Skin epidermis (tissue), 12 donors: ENCODE measurements at regions not wholly inside any gene's neighbourhood (a gene's known extent, or its start where the extent isn't known, plus 50 kb on each side); places are given as distances from the start of the nearest gene placed in this dataset.

Source experiments
- H3K27ac ChIP-seq, 21 experiments: fragments of 200-600 bp; sonication (generic) in 11 of 21; one replicate each; pipeline ENCODE4 v1.5.0; 2020; ENCODE audit warnings: mild to moderate bottlenecking in 3 of 21, inconsistent platforms in 2 of 21, moderate library complexity in 2 of 21
- H3K4me3 ChIP-seq, 7 experiments: fragments of 200-600 bp; sonication (generic) in 2 of 7; one replicate each; pipeline ENCODE4 v1.5.0; 2020; ENCODE audit warnings: inconsistent platforms in 2 of 7, mild to moderate bottlenecking in 2 of 7, moderate library complexity in 1 of 7

DNA sequence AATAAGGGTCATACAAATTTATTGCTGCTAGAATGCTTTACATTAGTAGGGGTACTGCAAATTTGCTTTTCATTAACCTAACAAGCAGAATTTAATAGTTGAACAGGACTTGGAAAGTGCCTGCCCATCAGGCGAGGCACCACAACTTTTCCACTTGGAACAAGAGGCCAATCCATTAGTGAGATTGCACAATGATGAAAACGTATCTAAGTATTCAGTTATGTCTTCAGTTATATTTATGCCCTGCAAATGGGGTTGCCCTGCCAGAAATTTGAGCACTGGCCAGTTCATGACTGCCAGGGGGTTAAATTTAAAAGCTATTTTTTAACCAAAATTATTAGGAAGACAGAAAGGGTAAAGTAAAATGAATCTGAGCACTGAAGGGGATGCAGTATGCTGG, 111.1 kb upstream of the PALS2 start:
- H3K4me3 ChIP-seq = no peak overlapping the region
- no peak overlapping the region for H3K27ac ChIP-seq

DNA sequence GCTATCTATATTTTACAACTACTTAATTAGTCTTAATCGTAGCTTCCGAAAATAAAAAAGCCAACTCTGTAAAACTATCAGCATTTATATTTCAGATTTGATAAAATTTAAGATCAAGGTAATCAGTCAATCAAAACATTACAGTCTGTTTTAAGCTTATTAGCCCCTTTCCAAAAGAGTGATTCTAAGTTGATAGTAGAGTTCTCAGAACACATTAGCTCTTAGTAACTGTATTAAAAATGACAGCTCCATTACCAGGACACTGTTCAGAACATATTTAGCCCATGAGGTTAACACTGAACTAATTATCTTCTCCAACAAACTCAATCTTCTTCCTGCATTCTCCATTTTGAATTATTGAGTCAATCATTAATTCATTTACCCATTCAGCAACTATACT, 110.3 kb upstream of the PALS2 start:
- no peak overlapping the region for H3K4me3 ChIP-seq
- H3K27ac ChIP-seq = no peak overlapping the region

DNA sequence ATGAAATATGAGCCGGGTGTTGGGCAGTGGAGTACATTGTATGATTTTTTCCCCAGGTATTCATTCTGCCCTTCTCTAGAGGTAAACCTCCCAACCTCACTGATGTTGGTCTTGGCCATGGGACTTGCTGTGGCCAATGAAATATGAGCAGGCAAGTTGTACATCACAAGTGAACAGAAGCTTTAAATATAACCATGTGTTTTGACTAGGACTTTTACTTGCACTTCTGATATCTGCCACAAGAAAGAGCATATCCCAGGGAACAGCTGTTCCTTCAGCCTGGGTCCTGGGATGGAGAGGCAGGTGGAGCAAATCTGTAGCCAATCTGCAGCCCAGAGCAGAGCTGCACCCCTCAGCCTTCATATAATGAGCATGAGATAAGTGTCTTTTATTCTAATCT, 109.8 kb upstream of the PALS2 start:
- Histone ChIP-seq H3K27ac (no peak overlapping the region), H3K4me3 (no peak overlapping the region)

DNA sequence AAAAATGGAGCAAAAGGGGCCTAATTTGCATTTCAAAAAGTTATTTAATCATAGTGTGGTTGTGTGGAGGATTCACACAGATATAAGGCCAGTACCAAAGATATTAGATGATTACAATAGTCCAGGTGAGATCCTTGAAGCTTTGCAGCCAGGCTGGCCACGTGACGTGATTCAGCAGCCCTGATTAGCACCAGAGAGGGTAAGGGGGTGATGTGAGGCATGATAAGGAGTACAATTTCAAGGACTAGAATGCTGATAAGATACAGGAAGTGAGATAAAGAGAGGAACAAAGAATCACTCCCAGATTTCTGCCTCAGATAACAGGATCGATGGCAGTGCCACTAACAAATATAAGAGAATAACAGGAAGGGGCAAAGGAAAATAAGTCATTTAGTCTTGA, 108.4 kb upstream of the PALS2 start:
- Histone ChIP-seq H3K4me3 (no peak overlapping the region), H3K27ac (no peak overlapping the region)

DNA sequence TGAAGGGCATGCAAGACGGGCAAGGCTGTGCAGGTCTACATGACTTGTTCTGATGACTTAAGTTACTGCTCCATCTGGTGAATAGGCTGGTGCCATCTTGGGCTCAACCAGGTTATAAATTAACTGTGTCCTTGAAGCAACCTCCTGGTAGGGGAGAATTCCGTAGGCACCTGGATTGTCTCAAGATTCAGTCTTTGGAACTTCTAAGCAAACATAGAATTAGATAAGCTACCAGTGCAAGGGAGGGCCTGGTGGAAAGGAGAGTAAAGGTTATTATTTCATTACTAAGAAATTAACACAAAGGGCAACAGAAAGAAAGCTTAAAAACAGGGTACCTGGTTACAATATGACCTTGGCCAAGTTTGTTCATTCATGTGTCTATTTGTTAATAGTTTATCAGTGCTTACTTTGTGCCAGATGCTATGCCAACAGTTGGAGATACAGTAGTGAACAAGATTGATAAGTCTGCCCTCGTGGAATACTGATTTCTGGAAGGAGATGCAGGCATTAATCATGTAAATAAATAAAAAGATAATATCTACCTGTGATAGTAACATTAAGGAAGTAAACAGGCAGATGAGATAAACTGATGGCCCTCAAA, 107.0 kb upstream of the PALS2 start:
- Histone ChIP-seq H3K27ac (no peak overlapping the region), H3K4me3 (no peak overlapping the region)

DNA sequence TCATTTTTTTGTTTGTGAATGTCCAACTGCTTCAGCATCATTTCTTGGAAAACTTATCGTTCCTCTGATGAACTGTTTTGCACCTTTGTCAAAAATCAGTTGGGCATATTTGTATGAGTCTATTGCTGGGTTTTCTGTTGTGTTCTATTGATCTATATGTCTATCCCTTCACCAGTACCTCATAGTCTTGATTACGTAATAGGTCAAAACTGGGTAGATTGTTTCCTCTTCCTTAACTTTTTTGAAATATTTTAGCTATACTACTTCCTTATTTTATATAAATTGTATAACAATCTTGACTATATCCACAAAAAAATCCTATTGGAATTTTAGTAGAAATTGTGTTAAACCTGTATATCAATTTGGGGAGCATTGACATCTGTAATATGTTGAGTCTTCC, 104.1 kb upstream of the PALS2 start:
- no peak overlapping the region for H3K4me3 ChIP-seq
- no peak overlapping the region for H3K27ac ChIP-seq

DNA sequence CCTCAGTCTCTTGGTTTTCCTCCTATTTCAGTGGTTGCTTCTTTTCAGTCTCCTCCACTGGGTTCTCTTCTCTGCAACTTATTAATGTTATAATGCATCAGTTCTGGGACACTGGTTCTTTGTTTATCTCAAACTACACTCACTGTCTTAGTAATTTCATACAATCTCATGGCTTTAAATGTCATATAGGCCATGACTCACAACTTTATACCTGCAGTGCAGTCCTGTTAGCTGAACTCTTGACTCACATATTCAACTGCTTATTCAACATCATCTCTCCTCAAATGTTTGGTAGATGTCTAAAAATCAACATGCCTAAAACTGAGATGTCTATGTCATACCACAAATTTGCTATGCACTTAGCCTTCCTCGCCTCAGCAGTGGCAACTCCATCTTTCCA, 101.2 kb upstream of the PALS2 start:
- Histone ChIP-seq H3K4me3 (no peak overlapping the region), H3K27ac (no peak overlapping the region)

DNA sequence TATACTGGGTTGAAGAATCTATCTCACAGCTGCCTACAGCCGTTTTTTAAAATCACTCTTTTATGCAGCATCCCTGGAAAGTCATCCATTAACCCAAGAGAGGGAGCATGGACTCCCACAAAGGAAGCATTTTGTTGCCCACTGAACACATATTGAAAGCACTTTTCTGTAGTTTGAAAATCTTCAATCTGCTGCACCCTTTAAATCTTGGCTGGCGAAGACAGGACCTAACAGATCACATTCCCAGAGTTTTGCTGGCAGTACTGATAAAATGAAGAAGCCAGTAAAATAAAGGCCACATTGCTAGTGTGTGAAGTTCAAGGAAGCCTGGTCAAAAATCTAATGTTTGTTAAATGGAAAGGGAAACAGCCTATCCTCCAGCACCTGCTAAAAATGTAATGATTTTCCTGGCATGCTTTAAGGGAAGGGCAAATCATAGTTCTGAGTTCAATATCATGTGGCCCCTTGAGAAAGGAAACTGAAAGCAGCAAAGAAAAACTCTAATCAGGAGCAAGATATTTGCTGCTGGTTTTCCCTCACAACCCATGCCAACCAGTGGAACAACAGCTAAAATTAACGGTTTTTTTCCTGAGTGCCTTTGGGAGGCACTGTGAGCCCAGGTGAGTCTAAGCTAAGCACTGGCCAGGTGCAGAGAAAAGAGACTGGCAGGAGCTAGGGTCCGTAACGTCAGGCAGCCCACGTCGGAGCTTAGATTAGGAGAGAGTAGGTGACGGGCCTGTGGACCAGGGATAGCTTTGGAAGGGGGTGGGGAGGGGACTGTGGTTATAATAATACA, 97.9 kb upstream of the PALS2 start:
- Histone ChIP-seq H3K27ac (peak overlapping the region in 3 of 21 experiments; percentile 8 to 58 (median 18)), H3K4me3 (no peak overlapping the region)

DNA sequence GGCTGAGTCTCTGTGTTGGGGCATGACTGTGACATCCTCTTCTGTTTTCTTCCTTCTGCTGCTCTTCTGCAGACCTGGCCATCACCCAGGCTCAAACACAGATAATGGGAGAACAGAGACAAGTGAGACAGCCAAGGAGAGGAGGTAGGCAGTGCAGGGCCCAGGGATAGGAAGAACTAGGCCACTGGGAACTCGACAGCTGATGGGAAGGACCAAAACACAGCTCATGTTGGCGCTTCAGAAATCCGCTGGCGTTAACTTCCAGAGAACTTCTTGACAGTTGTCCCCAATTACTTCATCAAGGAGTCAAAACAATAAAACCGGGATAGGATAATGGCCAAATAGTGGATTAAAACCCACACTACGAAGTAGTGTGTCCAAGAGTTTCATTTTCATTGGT, 97.0 kb upstream of the PALS2 start:
- peak overlapping the region in 3 of 21 experiments; percentile 8 to 58 (median 18) for H3K27ac ChIP-seq

DNA sequence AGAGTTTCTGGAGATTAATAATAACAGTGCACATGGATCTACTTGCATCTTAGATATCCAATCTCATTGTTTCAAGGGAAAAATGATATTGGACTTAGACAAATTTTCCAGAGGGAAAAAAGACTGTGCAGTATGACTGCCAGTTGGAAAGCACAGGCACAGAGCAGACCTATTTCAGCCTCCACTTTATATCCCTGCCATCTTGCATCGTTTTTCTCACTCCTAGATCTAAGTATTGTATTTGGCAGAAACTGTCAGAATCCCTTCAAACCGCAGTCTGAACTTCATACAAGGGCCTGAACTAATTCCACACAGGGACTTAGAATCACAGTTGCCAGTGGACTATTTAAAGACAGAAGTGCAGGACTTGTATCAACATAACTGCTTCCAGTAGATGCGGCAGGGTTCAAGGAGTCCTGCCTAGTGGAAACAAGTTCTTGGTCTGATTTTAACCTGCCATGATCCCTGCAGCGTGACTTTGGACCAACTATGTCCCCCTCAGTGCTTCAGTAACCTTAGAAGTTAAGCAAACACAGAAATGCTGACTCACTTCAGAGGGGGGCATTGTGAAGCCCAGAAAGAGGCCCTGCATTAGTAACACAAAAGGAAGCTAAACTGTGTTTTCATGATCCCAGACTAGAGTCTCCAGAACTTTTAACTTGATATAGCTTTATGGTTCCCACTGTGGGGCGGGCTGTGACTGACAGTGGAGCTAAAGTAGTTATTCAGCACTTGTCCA, 95.7 kb upstream of the PALS2 start:
- Histone ChIP-seq H3K4me3 (no peak overlapping the region), H3K27ac (peak overlapping the region in 5 of 21 experiments; percentile 8 to 58 (median 27))

More for the DNA sequence above, 97.0 kb upstream of the PALS2 start:
- H3K4me3 ChIP-seq = no peak overlapping the region

DNA sequence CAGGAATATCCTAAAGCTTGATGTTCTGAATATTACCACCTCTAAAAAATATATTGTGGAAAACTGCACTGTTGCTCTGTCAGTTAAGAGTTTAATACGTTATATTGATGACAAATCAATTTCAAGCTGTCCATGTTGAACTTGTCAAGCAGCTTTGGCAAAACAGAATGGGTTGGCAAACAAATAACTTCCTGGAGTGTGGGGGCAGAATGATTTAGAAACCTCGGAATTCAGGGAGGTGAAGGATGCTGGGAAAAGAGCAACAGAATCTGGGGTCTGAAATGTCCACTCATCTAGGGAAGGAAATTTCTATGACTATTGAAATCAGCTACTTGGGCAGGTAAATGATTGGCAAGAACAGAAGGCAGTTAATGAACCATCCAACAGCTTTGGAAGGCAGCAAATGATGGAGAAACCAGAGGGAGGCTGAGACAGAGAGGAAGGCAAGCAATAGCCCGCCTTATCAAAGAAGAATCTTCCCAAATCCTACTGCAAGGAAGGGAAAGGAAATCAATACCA, 95.1 kb upstream of the PALS2 start:
- Histone ChIP-seq H3K4me3 (no peak overlapping the region), H3K27ac (peak overlapping the region in 3 of 21 experiments; percentile 16 to 56 (median 17))

DNA sequence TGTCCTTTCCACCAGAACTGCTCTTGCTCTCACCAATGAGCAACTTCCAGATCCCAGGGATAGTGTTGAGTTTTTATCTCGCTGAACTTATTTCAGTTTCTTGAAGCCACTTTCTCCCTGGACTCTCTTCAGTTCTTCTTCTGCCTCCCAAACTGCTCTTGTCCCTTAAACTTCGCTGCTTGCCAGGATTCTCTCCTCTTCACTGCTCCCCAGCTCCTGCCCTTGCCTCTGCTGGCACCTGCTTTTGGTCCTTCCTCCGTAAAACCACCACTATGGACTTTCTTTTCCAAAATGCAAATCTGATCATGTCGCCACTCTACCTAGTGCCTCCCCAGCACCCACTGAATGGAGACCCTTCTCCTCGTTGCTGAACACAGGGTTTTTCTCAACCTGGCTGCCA, 92.8 kb upstream of the PALS2 start:
- H3K4me3 ChIP-seq = no peak overlapping the region
- no peak overlapping the region for H3K27ac ChIP-seq

DNA sequence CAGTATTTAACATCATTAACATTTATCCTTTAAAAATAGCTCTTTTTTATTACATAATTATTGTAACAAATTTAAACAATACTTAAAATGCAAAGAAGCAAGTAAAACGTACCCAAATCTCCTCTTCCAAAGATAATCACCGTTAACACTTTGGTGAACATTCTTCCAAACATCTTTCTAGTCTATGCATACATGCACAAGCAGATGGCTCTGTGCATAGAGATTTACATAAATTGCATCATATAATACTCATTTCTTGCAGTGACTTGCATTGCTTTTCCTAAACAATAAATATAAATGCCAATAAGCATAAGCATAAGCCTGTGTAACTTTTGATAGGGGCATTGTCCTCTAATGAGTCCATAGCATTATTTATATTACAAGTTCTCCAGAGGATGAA, 89.4 kb upstream of the PALS2 start:
- no peak overlapping the region for H3K27ac ChIP-seq
- no peak overlapping the region for H3K4me3 ChIP-seq

DNA sequence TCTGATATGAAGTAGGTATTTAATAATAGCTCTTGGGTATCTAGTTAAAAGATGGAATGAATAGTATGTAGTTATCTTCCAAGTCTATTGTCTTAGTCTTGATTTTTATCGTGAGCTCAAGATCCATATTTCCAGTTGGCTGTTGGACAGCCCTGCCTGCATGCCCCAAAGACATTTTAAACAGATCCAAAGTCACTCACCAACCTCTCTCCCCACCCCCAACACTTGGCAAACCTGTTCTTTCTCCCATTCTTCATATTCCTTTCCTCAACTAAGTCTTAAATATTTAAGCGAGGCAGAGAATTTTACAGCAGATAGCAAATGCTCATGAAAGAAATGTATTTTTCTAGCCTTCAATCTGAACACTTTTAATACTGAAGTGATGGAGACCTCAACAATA, 80.7 kb upstream of the PALS2 start:
- no peak overlapping the region for H3K27ac ChIP-seq
- no peak overlapping the region for H3K4me3 ChIP-seq

DNA sequence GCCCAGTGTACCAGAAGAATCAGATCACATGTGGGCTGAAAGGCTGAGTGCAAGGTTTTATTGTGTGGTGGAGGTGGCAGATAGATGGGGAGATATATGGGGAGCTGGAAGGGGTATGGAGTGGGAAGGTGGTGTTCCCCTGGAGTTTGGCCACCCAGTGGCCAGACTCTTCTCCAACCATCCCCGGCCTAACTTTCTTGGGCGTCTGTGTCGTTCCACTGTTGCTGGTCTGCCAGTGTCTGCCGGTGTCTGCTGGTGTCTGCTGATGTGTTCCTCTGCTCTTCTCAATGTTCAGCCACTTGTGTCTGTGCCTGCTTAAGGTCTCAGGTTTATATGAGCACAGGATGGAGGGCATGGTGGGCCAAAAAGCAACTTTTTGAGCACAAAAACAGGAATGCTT, 78.4 kb upstream of the PALS2 start:
- no peak overlapping the region for H3K27ac ChIP-seq
- H3K4me3 ChIP-seq = no peak overlapping the region

DNA sequence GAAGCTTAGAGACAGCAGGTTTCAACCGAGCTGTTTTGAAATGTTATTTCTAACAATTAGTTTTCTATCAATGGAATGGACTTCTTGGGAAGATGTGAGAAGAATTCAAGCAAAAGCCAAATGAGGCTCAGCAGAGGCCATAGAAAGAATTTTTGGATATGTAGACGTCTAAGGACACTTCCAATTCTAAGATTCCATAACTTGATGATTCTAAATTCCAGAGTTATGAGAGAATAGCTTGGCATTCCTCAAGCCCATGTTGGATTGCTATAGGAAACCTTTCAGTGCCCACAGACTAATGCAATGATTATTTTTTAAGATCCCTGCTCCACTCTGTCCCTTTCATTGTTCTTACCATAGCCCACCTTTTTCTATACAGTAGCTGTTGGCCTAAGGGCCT, 77.2 kb upstream of the PALS2 start:
- Histone ChIP-seq H3K4me3 (no peak overlapping the region), H3K27ac (no peak overlapping the region)

DNA sequence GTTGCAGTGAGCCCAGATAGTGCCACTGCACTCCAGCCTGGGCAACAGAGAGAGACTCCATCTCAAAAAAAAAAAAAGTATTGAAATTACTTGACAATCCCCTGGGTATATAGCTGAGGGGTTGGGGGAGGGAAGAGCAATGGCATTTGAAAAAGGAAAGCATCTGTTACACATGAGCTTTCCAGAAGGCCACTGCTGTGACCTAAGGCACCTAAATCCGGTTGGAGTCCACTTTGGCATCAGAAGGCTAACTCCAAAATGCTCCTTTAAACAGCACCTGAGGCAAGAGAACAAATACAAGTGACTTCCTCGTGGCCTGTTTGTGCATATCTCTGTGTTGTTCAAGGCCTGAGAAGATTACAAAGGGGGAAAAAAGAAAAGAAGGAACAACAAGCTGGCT, 74.8 kb upstream of the PALS2 start:
- Histone ChIP-seq H3K27ac (no peak overlapping the region), H3K4me3 (no peak overlapping the region)

DNA sequence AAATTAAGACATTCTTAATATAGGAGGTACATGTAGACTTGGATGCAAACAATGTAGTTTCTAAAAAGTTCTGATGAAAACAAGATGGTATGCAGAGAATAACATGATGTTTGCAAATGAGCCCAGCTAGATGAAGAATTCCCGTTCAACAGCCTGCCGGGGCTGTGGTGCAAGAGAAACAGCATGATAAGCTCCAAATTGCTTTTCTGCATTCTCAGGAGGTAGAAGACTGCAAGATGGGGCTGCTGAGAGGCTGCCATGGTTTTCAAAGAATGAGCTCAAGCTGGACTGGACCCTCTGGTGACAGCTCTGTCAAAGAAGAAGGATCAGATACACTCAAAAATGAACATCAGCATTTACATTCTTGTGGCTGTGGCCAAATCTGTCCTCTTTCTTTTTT, 73.4 kb upstream of the PALS2 start:
- H3K27ac ChIP-seq = no peak overlapping the region
- no peak overlapping the region for H3K4me3 ChIP-seq

DNA sequence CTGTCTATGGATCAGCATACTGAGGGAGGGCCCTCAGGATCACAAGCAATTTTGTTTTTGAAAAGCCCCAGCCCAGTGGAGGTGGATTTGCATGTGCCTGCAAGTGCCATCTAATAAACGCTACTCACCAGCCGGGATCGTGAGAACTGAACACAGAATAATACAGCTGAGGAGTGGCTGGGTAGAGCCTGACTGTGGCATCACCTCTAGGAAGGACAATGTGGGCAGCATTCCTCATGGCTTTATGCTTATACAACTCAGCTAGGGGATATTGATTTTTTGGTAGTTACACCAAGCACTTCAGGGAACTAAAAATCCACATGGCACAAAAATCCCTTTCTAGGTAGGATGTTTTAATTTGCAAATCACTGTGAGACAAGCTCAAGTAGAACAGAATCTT, 72.7 kb upstream of the PALS2 start:
- Histone ChIP-seq H3K27ac (no peak overlapping the region), H3K4me3 (no peak overlapping the region)

DNA sequence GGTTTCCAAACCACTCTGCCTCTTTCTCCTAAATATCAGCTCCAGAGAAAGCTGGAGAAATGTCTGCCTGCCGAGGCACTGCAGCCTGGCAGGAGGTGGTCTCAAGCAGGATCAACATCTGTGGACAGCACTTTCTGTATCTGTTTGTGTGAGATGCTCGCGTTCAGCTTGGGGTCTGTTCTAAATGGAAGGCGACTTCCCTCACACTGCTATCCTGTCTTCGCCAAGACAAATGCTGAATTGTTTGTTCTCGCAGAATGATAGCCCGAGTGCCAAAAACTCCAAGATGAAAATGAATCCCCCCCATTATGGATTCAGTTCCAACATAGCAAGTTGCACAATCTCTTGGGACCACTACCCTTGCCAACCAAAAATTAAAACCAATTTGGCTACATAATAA, 72.2 kb upstream of the PALS2 start:
- no peak overlapping the region for H3K27ac ChIP-seq
- no peak overlapping the region for H3K4me3 ChIP-seq
